GM21367 (cell line): ENCODE measurements at regions not wholly inside any gene's neighbourhood (a gene's known extent, or its start where the extent isn't known, plus 50 kb on each side); places are given as distances from the start of the nearest gene placed in this dataset.

Experiments
- ATAC-seq: cut with Tn5 transposase; IDR thresholded peaks from one replicate; pipeline ENCODE4 v1.9.1; 2021; ENCODE audit not compliant: unreplicated experiment

DNA sequence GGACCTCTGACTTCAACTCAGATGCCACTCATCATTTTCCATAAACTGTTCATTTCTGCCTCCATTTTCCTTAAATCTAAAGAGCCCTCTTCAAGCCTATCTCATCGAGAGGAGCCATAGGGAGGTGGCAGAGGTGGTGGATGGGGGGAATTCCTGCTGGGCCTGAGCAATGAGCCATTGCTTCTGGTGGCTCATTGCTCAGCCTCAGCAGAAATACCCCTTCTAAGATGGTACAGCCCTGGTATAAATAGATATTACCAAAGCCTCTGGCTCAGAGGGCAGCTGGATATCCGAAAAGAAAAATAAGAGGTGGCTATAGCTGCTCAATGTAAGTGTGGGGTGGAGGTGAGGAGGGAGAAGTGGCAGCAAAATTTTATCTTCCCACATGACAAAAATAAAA is 313.5 kb downstream of the CAAP1 start:
- ATAC-seq, result no peak

DNA sequence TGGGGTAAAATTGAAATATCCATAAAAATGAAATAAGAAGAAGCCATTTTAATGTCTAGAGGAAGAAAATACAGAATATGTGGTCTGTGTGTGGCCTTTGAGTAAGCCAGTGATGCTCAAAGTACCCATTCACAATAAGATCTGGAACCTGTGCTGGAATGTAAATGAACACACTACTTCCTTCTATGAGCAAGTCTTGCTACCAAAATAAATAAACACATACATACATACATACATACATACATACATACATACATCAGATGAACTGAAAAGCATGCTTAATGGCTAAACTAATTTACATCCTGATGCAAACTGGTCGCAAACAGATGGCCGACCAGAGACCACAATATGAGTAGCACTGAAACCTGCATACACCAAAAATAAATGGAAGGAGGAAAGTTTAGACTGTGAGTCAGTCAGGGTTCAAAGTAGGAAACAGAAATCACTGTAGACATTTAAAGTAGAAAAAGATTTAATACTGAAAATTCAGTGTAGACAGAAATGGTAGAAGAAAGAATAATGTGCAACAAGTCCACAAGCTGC is 317.6 kb downstream of the CAAP1 start:
- ATAC-seq, result no peak

DNA sequence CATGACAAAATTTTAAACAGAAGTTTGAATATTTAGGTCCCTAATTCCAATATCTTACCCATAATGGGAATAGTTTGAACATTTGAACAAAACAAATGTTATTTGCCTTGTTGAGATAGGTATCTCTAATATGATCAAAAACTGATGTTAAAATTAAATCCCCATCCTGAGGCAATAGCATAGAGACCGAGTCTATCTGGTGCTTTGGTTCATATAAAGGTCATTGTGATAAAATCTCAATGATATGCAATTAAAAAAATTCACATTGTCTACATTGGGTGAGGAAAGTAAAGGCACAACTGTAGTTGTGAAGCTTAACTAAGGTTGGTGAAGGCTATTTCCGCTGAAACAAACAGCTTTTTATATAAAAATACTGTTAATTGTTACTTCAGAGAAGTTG is 318.3 kb downstream of the CAAP1 start:
- ATAC-seq, result no peak

DNA sequence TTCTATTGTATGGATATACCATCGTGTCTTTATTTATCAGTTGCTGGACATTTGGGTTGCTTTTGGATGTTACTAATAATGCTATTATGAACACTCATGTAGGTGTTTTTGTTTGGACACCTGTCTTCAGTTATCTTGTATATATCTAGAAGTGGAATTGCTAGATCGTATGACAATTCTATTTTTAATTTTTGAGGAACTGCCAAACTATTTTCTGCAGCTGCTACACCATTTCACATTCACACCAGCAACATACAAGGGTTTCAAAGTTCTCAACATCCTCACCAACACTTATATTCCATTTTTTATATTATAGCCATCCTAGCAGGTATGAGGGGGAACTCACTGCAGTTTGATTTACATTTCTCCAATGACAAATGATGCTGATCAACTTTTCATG is 324.6 kb downstream of the CAAP1 start:
- ATAC-seq, result no peak

DNA sequence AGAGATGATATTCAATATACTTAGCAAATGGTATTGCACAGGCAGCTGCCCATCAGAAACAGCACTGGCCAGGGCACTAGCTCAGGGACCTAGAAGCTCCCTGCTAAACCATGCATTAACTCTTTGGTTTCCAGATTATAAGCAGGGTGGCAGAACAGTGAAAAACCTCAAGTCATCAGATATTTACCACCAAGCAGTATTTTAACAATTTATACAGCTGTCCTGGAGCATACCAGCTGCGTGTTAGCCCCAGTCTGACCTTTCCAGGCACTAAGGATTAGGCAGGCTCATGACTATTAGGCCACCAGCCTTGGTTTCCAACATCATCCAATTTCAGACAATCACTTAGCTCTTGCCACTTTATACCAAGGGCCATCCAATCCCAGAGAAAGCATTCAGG is 326.5 kb downstream of the CAAP1 start:
- ATAC-seq, result no peak

DNA sequence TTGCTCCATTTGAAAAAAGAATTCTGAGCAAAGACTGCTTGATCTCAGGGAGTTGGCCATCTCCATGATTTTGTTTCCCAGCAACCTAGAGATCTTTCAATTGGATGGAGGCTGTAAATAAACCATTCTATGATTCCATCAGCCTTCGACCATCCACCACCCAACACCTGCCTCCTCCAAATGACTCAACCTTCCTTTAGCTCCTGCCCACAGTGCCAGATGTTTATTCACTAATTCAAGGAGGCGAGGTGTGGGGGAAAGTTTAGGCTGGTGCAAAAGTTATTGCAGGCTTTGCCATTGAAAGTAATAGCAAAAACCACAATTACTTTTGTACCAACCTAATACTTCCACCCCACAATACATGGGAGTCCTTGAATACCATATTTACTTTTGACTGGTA is 327.5 kb downstream of the CAAP1 start:
- ATAC-seq, result no peak

DNA sequence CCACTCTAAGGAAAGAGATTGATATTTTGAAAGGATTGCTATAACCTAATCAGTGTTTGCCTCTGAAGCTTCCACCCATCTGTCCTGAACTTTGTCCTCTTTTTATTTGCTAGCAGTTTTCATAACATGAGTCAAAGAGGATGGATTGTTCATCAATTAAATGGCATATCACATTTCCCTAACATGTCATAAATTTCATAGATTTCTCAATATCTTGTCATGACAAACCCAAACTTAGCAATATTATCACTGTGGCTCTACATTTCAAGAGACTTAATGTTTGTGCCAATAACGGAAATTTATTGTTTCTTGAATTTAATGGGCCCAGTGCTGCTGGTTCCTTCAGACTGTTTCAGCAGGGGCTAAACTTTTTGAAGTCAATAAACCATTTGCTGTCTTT is 330.3 kb downstream of the CAAP1 start:
- no peak for ATAC-seq

DNA sequence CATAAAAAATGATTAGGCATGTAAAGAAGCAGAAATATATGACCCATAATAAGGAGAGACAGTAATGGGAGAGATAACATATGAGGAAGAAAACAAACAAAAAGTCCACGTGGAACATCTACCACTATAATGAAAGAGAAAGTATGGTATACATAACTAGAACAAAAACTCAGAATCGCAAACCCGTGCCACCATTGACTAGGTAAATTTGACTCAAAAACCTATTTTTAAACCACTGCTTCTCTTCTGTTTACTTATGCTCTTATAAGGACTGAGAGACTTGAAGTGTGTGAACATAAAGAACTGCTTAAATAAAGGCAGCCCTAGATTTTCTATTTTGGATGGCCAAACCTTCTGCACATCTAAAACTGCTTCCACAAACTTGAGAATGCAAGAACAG is 330.7 kb downstream of the CAAP1 start:
- peak; percentile 52 for ATAC-seq

DNA sequence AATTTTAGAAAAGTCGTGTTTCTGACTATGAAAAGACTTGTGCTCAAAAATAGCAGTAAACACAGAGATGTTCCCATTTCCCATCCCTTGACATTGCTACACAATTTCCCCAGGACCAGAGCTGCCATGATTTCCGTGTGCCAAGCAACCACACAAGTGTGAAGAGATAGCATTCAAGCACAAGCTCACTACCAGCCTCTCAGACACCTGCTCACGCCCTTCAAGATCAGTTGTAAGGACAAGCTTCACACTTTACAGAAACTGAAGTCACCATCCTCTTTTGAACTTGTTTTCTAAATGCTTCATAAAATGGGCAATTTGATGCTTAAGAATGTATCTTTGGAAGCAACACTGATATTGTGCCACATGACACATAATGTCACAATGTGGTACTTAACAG is 333.1 kb downstream of the CAAP1 start:
- ATAC-seq, result no peak

DNA sequence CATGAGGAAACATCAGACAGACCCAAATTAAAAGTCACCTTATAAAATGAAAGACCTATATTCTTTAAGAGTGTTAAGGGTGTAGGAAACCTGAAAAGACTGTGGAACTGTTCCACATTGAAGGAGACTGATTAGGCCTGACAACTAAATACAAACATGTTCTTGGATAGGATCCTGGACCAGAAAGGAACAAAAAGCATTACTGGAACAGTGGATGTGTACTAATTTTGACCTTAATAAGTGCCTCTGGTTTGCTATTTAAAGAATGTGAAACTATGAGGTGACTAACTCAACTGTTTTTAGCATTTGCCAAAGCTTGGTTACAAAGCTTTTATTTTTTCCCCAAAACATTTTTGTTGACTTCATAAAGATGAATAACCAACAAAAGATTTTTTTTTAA is 340.6 kb downstream of the CAAP1 start:
- ATAC-seq, result no peak

DNA sequence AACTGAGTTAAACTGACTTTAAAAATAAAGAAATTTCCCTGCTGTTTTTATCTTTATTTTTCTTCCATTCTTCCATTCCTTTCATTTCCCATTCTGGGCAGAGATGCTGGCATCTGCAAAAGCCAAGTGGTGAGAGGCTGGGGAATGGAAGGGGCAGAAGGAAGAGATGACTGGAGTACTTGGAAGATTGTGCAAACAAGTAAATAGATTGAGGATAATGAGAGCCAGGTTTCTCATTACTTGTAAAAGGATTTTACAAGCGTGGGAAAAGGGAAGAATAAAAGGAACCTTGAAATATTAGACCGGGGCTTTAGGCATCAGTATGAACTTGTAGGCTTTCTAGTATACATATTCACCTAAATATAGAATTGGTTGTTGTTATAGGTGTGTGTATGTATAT is 341.2 kb downstream of the CAAP1 start:
- ATAC-seq, result no peak

DNA sequence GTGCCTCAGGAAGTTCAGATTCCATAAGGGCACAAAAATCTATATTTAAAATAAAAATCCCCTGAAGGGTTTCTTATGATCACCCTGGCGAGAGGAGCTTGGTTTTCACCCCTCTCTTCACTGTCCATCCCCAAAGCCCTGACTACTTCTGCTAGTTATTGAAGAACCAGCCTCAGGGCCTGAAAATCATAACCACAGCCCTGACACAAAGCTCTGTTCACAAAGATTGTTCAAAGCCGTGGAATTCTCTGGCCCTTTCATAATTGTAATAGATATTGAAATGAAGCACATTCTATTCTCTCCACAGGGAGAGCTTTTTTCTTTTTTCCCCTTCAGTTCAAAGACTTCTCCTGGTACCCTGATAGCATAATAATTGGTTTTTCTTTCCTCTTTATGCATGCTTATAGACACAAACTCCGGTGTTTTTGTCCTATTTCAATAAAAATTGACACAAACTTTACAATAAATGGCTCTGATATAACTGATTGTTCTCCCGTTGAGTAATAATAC is 343.8 kb downstream of the CAAP1 start:
- no peak for ATAC-seq

DNA sequence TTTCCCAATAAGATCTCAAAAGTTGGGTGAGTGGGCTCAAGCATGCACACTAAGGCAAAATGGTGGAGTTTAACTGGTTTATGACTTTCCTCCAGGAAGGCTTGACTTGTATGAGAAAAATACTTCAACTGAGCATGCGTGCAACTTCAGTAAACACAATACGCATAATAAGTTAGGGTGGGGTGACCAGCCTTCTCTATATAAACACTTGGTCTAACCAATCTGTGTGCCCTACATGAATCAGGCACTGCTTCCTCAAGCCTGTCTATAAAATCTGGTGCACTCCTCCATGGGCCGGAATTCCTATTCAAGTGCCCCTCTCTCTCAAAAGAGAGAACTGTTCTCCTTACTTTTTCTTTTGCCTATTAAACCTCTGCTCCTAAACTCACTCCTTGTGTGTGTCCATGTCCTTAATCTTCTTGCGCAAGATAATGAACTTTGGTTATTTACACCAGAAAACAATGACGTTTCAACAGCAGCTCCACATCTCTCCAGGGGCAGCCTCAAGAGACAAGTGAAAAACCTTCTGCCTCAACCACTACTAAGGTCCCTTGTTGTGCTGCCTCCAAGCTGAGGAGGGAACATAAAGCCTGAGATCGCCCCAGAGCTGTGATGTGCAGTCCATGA is 352.6 kb downstream of the CAAP1 start:
- no peak for ATAC-seq

DNA sequence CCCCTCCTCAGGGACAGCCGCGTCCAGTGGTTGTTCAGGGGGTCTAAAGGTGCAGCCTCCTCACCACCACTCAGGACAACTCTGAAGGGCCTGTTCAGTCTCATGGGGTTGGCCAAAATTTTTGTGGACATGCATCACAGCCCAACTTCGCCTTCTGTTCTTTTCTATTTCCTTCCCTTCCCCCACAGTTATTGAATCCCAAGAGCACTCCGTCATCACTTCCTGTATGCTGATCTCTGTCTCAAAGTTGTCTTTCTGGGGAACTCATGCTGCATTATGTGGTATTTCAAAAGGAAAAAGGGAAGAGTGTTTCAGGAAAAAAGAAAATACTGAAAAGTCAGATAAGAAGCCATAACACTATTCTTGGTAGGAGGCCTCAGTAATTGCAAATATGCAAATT is 355.4 kb downstream of the CAAP1 start:
- ATAC-seq, result no peak

DNA sequence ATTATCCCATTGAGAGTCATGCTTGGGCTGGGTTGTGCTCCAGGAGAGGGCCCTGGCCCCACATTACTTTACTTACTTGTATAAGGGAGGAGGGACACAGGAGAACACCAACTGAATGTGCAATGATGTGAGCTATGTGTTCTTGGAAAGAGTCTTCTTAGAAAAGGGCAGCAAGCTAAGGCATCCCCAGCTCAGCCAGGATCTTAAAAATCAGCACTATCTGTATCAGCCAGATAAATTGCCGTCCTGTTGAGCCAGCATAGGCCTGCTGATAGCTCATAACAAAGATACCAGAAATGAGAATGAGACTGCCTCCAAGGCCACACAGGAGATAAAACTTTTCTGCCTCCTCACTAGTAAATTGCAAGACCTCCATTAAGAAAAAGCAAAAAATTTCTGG is 357.5 kb downstream of the CAAP1 start:
- ATAC-seq, result no peak

DNA sequence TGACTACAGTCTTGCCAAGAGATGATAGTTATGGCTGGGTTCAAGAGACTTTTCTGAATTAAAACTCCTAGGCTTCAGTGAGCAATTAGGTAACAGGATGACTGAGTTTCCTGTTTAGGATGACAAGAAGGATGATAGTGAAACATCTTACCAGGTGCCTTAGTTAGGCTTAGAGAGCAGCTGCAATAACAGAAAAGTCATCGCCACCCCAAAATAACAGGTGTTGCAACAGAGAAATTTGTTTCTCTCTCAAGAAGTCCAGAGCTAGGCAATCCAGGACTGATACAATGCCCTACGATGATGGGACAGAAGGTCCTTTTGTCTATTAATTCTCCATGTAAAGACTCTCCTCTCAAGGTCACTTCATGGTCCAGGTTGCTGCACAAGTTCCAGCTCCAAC is 361.8 kb downstream of the CAAP1 start:
- no peak for ATAC-seq

DNA sequence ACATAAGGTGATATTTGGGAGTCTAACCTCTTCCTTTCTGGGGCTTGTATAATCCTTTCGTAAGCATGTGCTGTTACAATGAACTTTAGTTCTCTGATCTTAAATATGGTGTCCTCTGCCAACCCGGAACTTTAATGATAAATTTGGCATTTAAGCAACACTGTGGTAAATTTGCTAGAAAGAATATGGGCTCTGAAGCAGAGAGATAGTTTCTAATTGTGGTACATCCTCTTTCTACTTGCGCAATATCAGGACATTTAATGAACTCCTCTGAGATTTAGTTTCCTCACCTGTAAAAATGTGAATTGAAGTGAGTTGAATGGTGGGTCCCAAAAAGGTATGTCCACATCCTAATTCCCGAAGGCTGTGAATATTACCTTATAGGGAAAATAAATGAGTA is 364.7 kb downstream of the CAAP1 start:
- ATAC-seq, result no peak

DNA sequence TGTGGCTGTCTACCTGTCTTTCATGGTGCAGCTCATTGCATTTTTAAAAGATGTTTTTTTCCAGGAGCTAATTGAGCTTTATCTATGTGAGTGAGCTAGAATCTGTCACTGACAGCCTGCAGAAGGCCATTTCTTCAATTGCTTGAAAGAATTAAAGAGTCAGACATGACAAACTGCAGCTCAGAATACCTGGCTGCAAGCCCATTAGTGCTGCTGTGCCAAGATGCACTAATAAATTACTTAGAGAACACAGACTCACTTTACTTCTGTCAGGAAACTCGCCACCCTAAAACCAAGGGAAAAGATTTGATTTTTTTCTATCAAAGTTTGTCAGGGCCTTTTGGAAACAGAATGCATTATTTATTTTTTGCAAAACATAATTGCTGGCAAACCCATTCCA is 368.3 kb downstream of the CAAP1 start:
- ATAC-seq, result no peak

DNA sequence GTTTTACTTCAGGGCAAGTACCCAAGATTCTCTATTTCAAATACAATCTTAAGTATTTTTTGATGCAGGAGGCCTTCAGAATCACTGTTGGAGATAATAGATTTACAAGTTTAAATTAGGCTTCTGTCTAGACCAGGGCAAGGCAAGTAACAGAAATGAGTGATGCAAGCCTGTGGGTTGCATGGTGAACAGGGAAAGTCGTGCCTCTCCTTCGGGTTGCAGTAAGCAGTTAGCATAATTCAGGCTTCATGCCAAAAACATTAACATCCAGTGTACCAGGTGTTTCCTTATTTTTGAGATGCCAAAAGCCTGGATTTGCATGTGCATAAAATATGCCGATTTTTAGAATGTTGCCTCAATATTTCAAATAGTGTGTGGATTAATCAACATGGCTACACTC is 369.0 kb downstream of the CAAP1 start:
- ATAC-seq, result no peak

DNA sequence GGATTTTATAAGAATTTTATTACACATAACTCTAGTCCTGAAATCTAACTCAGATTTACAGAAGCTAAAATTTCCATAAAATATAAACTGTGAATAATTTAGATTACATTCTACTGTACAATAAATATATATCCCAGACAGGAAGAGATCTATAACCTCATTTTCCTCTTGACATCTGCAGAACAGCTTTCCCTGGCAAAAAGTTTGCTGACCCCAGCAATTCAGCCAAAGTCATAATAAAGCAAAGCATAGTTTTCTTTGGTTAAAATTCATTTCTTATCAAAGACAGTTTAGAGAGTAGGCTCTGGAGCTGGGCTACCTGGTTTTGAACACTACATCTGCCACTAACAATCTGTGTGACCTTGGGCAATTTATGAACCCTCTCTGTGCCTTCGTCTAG is 372.5 kb downstream of the CAAP1 start:
- no peak for ATAC-seq

DNA sequence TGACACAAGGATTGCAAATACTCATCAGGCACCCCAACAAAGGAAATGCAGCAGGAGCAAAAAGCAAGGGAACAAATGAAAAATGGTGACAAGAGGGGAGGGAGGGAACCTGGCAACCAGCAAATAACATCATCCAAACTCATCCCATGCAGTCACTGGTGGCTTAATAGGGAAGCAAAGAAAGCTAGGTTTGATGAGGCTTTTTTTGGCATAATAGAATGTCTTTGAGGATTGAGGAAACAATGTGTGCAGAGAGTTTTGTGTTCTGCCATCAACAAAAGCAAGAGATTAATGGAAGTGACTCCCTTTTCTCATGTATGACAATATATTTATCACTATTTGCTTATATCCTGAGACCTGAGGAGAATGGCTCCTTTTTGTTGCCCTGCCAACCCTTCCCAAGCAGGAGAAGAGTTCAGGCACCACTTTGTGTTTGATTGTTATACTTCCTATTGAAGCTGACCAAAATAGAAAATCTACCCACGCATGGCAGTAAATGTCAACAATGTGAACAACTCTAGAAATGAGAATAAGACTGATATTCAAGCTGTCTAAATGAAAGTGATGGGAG is 375.7 kb downstream of the CAAP1 start:
- ATAC-seq, result no peak

DNA sequence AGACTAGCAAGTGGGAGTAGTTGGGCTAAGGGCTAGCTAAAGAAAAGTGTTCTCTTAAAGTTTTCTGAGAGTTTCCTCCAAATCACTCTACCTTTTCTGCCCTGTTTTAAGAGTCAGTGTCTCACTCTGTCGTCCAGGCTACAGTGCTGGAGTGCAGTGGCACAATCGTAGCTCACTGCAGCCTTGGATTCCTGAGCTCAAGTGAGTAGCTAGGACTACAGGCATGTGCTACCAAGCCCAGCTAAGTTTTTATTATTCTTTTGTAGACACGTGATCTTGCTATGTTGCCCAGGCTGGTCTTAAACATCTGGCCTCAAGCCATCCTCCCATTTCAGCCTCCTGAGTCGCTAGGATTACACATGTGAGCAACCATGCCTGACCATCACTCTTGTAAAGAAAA is 378.9 kb downstream of the CAAP1 start:
- ATAC-seq, result no peak

DNA sequence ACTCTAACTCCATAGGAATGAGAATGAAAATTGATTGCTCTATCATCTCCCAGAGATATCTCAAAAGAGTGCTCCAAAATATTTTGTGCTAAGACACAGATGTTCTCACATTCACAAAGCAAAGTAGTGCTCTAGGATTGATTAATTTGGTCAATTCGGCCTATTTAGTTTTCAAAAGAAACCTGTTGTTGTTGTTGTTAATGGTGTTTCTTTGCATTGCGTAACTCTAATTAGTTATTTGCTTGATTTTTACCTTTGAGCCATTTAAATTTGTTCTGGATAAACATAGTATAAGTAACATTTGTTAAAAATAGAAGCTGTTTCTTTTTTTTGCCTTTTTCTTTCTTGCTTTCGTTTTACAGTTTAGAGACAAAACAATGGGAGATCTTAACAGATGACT is 382.5 kb downstream of the CAAP1 start:
- no peak for ATAC-seq
